Liver (tissue), 8 donors: ENCODE measurements at regions not wholly inside any gene's neighbourhood (a gene's known extent, or its start where the extent isn't known, plus 50 kb on each side); places are given as distances from the start of the nearest gene placed in this dataset.

Experiments used
- DNase-seq: peaks from one replicate; pipeline ENCODE4 v3.0.0-alpha.2; 2017; ENCODE audit warnings: low spot score
- H3K27ac ChIP-seq, 2 donors: one replicate each; pipeline ENCODE4 v1.7.0; 2013; ENCODE audit warnings: inconsistent platforms in 2 of 2, low read length in 2 of 2, control low read depth in 1 of 2, low read depth in 1 of 2, mild to moderate bottlenecking in 1 of 2
- H3K27me3 ChIP-seq, 4 donors: one replicate each; pipeline versions ENCODE4 v1.6.1 to v1.7.0; 2013; ENCODE audit warnings: low read length in 3 of 4, inconsistent platforms in 1 of 4, mild to moderate bottlenecking in 1 of 4, moderate library complexity in 1 of 4; ENCODE audit not compliant: control insufficient read depth in 4 of 4, insufficient read depth in 4 of 4
- H3K36me3 ChIP-seq, 4 donors: one replicate each; pipeline versions ENCODE4 v1.6.1 to v1.7.0; 2013; ENCODE audit warnings: low read length in 3 of 4, mild to moderate bottlenecking in 3 of 4, low read depth in 1 of 4, moderate library complexity in 1 of 4; ENCODE audit not compliant: control insufficient read depth in 4 of 4, insufficient read depth in 3 of 4
- H3K4me1 ChIP-seq, 4 donors: one replicate each; pipeline versions ENCODE4 v1.6.1 to v1.7.0; 2013; ENCODE audit warnings: low read length in 3 of 4, mild to moderate bottlenecking in 3 of 4, moderate library complexity in 1 of 4; ENCODE audit not compliant: control insufficient read depth in 4 of 4, insufficient read depth in 4 of 4
- H3K4me3 ChIP-seq, 3 donors: one replicate each; pipeline versions ENCODE4 v1.6.1 to v1.7.0; 2013; ENCODE audit warnings: low read length in 3 of 3, control low read depth in 1 of 3, low read depth in 1 of 3, mild to moderate bottlenecking in 1 of 3
- H3K9ac ChIP-seq, 2 donors: one replicate each; pipeline ENCODE4 v1.7.0; 2013; ENCODE audit warnings: low read length in 2 of 2, mild to moderate bottlenecking in 2 of 2, moderate library complexity in 2 of 2, control low read depth in 1 of 2, low read depth in 1 of 2
- H3K9me3 ChIP-seq, 4 donors: one replicate each; pipeline versions ENCODE4 v1.6.1 to v1.7.0; 2013; ENCODE audit warnings: low read length in 3 of 4; ENCODE audit not compliant: control insufficient read depth in 4 of 4
- CTCF ChIP-seq: fragments of 150-350 bp; IDR thresholded peaks from 2 replicates; pipeline ENCODE4 v1.5.1; 2017; ENCODE audit warnings: improper control_type of control experiment, low read depth, low read length; ENCODE audit not compliant: missing input control
- EGR1 ChIP-seq, 2 donors: IDR thresholded peaks; 2 replicates each; pipeline ENCODE4 v1.6.1; 2016 to 2018; ENCODE audit warnings: antibody characterized with exemption in 2 of 2, low read depth in 2 of 2
- FOXA1 ChIP-seq: IDR thresholded peaks from 2 replicates; pipeline ENCODE4 v1.6.1; 2016; ENCODE audit warnings: antibody characterized with exemption
- FOXA2 ChIP-seq: IDR thresholded peaks from 2 replicates; pipeline ENCODE4 v1.6.1; 2016; ENCODE audit warnings: antibody characterized with exemption
- GABPA ChIP-seq, 2 donors: IDR thresholded peaks in 1 of 2; conservative IDR thresholded peaks in 1 of 2; 2 replicates each; pipeline ENCODE4 v1.6.1; 2016; ENCODE audit warnings: antibody characterized with exemption in 2 of 2, mild to moderate bottlenecking in 1 of 2, moderate library complexity in 1 of 2
- HNF4A ChIP-seq, 2 donors: conservative IDR thresholded peaks; 2 replicates each; pipeline ENCODE4 v1.6.1; 2016; ENCODE audit warnings: antibody characterized with exemption in 2 of 2, mild to moderate bottlenecking in 2 of 2
- HNF4G ChIP-seq: IDR thresholded peaks from 2 replicates; pipeline ENCODE4 v1.6.1; 2016; ENCODE audit warnings: antibody characterized with exemption
- JUND ChIP-seq, 2 donors: IDR thresholded peaks; 2 replicates each; pipeline ENCODE4 v1.6.1; 2016; ENCODE audit warnings: antibody characterized with exemption in 2 of 2
- MAX ChIP-seq: IDR thresholded peaks from 2 replicates; pipeline ENCODE4 v1.6.1; 2016; ENCODE audit warnings: antibody characterized with exemption
- NR2F2 ChIP-seq: IDR thresholded peaks from 2 replicates; pipeline ENCODE4 v1.6.1; 2016; ENCODE audit warnings: antibody characterized with exemption
- RAD21 ChIP-seq, 2 donors: IDR thresholded peaks; 2 replicates each; pipeline ENCODE4 v1.6.1; 2016; ENCODE audit warnings: antibody characterized with exemption in 2 of 2, mild to moderate bottlenecking in 2 of 2
- REST ChIP-seq: IDR thresholded peaks from 2 replicates; pipeline ENCODE4 v1.6.1; 2016; ENCODE audit warnings: antibody characterized with exemption, mild to moderate bottlenecking
- RXRA ChIP-seq, 2 donors: IDR thresholded peaks; 2 replicates each; pipeline ENCODE4 v1.6.1; 2017 to 2018; ENCODE audit warnings: antibody characterized with exemption in 2 of 2, mild to moderate bottlenecking in 1 of 2
- SP1 ChIP-seq: IDR thresholded peaks from 2 replicates; pipeline ENCODE4 v1.6.1; 2018; ENCODE audit warnings: antibody characterized with exemption, mild to moderate bottlenecking
- TAF1 ChIP-seq: conservative IDR thresholded peaks from 2 replicates; pipeline ENCODE4 v1.6.1; 2016; ENCODE audit warnings: antibody characterized with exemption, mild to moderate bottlenecking
- YY1 ChIP-seq: IDR thresholded peaks from 2 replicates; pipeline ENCODE4 v1.6.1; 2016; ENCODE audit warnings: antibody characterized with exemption, mild to moderate bottlenecking
- ZBTB33 ChIP-seq: IDR thresholded peaks from 2 replicates; pipeline ENCODE4 v1.6.1; 2016; ENCODE audit warnings: antibody characterized with exemption
- WGBS: extraction: QIAGEN DNeasy Blood & Tissue Kit; methylation state at CpG from one replicate; pipeline ENCODE4 v1.1.7; 2013; 5-methylcytosine and 5-hydroxymethylcytosine counted together
- TF ChIP-seq, protein P1 (sequence below): IDR thresholded peaks from 2 replicates; pipeline ENCODE4 v1.6.1; 2016; ENCODE audit warnings: antibody characterized with exemption
- donor health status: healthy.
- donor health status: healthy.
- donor health status: healthy.
- donor health status: healthy.
- donor health status: healthy.

DNA sequence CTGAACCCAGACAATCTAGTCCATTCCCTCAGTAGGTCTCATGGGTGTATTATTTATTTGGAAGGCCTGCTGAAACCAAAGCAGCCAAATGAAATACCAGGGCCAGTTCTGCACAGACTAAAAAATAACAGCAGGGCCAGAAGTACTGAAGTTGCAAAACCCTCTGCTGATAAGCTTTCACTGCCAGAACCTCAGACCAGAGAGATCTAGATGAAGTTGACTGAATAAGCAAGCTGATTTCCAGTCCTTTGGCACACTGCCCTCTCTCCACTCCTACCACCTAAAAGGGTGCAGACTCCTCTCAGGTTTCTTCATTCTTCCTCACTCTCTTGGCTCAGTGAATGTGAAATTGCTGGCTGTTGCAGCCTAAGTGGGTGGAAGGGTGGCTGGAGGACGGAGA lies 276.7 kb upstream of the KLF3 start:
- H3K27ac ChIP-seq: peak overlapping the region in 1 of 2 donors; percentile 8
- no peak overlapping the region for H3K9ac ChIP-seq
- TF ChIP-seq YY1 (peak; percentile 61), RAD21 (IDR thresholded peaks at IDR 0.05) (peak; percentile 60 to 77), EGR1 (IDR thresholded peaks at IDR 0.05; ENCODE audit: low read depth in 2 of 2) (no peak), TAF1 (peak; percentile 37), HNF4G (no peak), JUND (IDR thresholded peaks at IDR 0.05) (peak; percentile 35 to 65), RXRA (IDR thresholded peaks at IDR 0.05) (peak; percentile 63 to 77), HNF4A (conservative IDR thresholded peaks at IDR 0.05) (peak; percentile 59 to 79), ZBTB33 (peak; percentile 51), SP1 (peak; percentile 71), REST (peak; percentile 57), GABPA (IDR thresholded peaks at IDR 0.05 in 1 of 2, conservative IDR thresholded peaks at IDR 0.05 in 1 of 2) (no peak), MAX (peak; percentile 87), FOXA1 (peak; percentile 25), FOXA2 (peak; percentile 68), NR2F2 (peak; percentile 61)
- peaks cover 0 to 5% (median 0%) of the 10 kb centered on the region in 4 donors for H3K9me3 ChIP-seq
- no peaks in the 10 kb centered on the region for H3K27me3 ChIP-seq
- H3K36me3 ChIP-seq: no peaks in the 10 kb centered on the region
- peak; percentile 45 for DNase-seq
- no peak overlapping the region for H3K4me3 ChIP-seq
- peaks cover 4 to 43% (median 42%) of the 10 kb centered on the region in 4 donors for H3K4me1 ChIP-seq
- 33% methylated on average over 1 of the region's 1 CpG for WGBS

GRCh38 chr4:38387819-38388218 lies 276.2 kb upstream of the KLF3 start:
- H3K9ac ChIP-seq: no peak overlapping the region
- TF ChIP-seq FOXA1: no peak
- no peak for TF ChIP-seq CTCF
- no peak for TF ChIP-seq NR2F2
- no peak for TF ChIP-seq FOXA2
- TF ChIP-seq REST: no peak
- TF ChIP-seq HNF4A (conservative IDR thresholded peaks at IDR 0.05): no peak
- TF ChIP-seq TAF1: no peak
- TF ChIP-seq JUND (IDR thresholded peaks at IDR 0.05): no peak
- TF ChIP-seq MAX: no peak
- TF ChIP-seq HNF4G: no peak
- TF ChIP-seq, protein P1, sequence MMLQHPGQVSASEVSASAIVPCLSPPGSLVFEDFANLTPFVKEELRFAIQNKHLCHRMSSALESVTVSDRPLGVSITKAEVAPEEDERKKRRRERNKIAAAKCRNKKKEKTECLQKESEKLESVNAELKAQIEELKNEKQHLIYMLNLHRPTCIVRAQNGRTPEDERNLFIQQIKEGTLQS: no peak
- peaks cover 4 to 43% (median 42%) of the 10 kb centered on the region in 4 donors for H3K4me1 ChIP-seq
- DNase-seq: no peak
- H3K9me3 ChIP-seq: peaks cover 0 to 5% (median 1%) of the 10 kb centered on the region in 4 donors
- H3K27me3 ChIP-seq: no peaks in the 10 kb centered on the region
- no peaks in the 10 kb centered on the region for H3K36me3 ChIP-seq
- no peak overlapping the region for H3K4me3 ChIP-seq
- 79% methylated on average over 5 of the region's 5 CpGs for WGBS
- no peak overlapping the region for H3K27ac ChIP-seq
